ENCODE measurements at regions not wholly inside any gene's neighbourhood (a gene's known extent, or its start where the extent isn't known, plus 50 kb on each side); places are given as distances from the start of the nearest gene placed in this dataset.

DNA sequence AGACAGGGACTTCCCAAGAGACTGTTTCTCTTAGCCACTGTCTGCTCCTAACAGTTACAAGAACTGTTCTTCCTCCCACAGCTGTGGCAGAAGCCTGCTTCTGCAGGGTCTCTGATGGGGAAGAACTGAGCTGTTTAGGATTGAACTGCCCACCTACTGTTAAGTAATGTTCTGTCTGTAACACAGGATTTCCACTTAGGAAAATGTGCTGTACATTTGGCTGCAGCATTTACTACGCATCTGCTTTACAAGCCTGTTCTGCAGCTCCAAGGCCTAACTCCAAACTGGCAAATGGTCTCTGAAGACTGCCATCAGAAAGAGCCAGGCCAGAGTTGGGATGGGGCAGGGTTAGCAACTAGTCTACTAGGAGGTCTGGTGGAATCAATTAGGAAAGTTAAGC, 87.8 kb upstream of the UPP2 start:
- TF ChIP-seq CTCF (IDR thresholded peaks at IDR 0.05; ENCODE audit: extremely low read depth in 1 of 2, insufficient read depth in 1 of 2, low read depth in 1 of 2, low read length in 2 of 2): no peak
- TF ChIP-seq POLR2A (IDR thresholded peaks at IDR 0.05; ENCODE audit: low read depth, low read length): no peak
- TF ChIP-seq EZH2 (IDR thresholded peaks at IDR 0.05; ENCODE audit: borderline replicate concordance, low read depth, low read length, severe bottlenecking): no peak
- no peak for TF ChIP-seq POLR2AphosphoS5 (IDR thresholded peaks at IDR 0.05; ENCODE audit: insufficient read depth, low read depth, low read length)
- TF ChIP-seq, protein P1, sequence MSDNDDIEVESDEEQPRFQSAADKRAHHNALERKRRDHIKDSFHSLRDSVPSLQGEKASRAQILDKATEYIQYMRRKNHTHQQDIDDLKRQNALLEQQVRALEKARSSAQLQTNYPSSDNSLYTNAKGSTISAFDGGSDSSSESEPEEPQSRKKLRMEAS (IDR thresholded peaks at IDR 0.05; ENCODE audit: insufficient read depth, insufficient read length): no peak
- no peak for TF ChIP-seq MYC (IDR thresholded peaks at IDR 0.05; ENCODE audit: low read depth, low read length)
- TF ChIP-seq JUN (IDR thresholded peaks at IDR 0.05; ENCODE audit: borderline replicate concordance, insufficient read depth, insufficient read length, low read depth): no peak

Measured in endothelial cell of umbilical vein (primary cell).